Mesothelial cell of epicardium (in vitro differentiated cells): ENCODE measurements at regions not wholly inside any gene's neighbourhood (a gene's known extent, or its start where the extent isn't known, plus 50 kb on each side); places are given as distances from the start of the nearest gene placed in this dataset.

Experiments used
- DNase-seq, 2 experiments: peaks; one replicate each; pipeline ENCODE4 v3.0.0; 2021; ENCODE audit warnings: low spot score in 2 of 2; ENCODE audit not compliant: unreplicated experiment in 2 of 2
- H3K27ac Mint-ChIP-seq: 2 replicates; pipeline ENCODE4 v1.8.0; 2021; ENCODE audit warnings: mixed read lengths
- H3K27me3 Mint-ChIP-seq: 2 replicates; pipeline ENCODE4 v1.8.0; 2021; ENCODE audit warnings: low read depth, mixed read lengths
- H3K36me3 Mint-ChIP-seq: 2 replicates; pipeline ENCODE4 v1.8.0; 2021; ENCODE audit warnings: mixed read lengths
- H3K4me1 Mint-ChIP-seq: 2 replicates; pipeline ENCODE4 v1.8.0; 2021; ENCODE audit warnings: mixed read lengths
- H3K4me3 Mint-ChIP-seq: 2 replicates; pipeline ENCODE4 v1.8.0; 2021; ENCODE audit warnings: mild to moderate bottlenecking, moderate library complexity, mixed read lengths
- H3K9me3 Mint-ChIP-seq: 2 replicates; pipeline ENCODE4 v1.8.0; 2021; ENCODE audit warnings: mixed read lengths
- TF ChIP-seq, protein P1 (sequence below): fragments of 200-600 bp; sonication (generic); IDR thresholded peaks from one replicate; pipeline ENCODE4 v1.5.0; 2021; ENCODE audit warnings: antibody characterized with exemption; ENCODE audit not compliant: unreplicated experiment

- no peak overlapping the region for H3K27ac Mint-ChIP-seq
- peaks cover 7% of the 10 kb centered on the region for H3K4me1 Mint-ChIP-seq
- H3K4me3 Mint-ChIP-seq = no peak overlapping the region
- H3K27me3 Mint-ChIP-seq = no peaks in the 10 kb centered on the region
- no peaks in the 10 kb centered on the region for H3K36me3 Mint-ChIP-seq
- DNase-seq = no peak
- TF ChIP-seq, protein P1, sequence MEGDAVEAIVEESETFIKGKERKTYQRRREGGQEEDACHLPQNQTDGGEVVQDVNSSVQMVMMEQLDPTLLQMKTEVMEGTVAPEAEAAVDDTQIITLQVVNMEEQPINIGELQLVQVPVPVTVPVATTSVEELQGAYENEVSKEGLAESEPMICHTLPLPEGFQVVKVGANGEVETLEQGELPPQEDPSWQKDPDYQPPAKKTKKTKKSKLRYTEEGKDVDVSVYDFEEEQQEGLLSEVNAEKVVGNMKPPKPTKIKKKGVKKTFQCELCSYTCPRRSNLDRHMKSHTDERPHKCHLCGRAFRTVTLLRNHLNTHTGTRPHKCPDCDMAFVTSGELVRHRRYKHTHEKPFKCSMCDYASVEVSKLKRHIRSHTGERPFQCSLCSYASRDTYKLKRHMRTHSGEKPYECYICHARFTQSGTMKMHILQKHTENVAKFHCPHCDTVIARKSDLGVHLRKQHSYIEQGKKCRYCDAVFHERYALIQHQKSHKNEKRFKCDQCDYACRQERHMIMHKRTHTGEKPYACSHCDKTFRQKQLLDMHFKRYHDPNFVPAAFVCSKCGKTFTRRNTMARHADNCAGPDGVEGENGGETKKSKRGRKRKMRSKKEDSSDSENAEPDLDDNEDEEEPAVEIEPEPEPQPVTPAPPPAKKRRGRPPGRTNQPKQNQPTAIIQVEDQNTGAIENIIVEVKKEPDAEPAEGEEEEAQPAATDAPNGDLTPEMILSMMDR = no peak
- H3K9me3 Mint-ChIP-seq = peaks cover 14% of the 10 kb centered on the region
Observed at GRCh38 chr3:178174201-178174915, 361.9 kb upstream of the KCNMB2 start.

DNA sequence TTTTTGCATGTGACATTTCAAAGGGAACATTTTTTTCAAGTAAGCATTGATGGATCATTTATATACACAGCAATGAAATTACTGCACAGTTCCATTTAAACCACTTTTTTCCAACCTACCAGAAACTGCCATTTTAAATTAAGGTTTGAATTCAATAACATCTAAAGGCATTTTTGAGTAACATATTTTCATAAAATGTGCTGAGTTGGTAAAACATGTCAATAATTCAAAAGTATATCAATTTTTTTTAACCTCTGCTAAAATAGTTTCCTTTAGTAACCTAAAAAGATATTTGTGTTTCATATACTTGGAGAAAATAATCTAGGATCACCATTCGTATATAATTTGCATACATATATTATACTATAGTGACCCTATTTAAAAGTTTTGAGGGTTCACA is 355.1 kb upstream of the KCNMB2 start:
- no peaks in the 10 kb centered on the region for H3K27me3 Mint-ChIP-seq
- no peak for DNase-seq
- no peak overlapping the region for H3K27ac Mint-ChIP-seq
- peaks cover 18% of the 10 kb centered on the region for H3K4me1 Mint-ChIP-seq
- H3K36me3 Mint-ChIP-seq = no peaks in the 10 kb centered on the region
- peaks cover 18% of the 10 kb centered on the region for H3K9me3 Mint-ChIP-seq
- TF ChIP-seq, protein P1 = no peak
- no peak overlapping the region for H3K4me3 Mint-ChIP-seq

- Mint-ChIP-seq H3K4me3 (no peak overlapping the region), H3K27me3 (no peaks in the 10 kb centered on the region), H3K36me3 (no peaks in the 10 kb centered on the region), H3K27ac (no peak overlapping the region), H3K9me3 (peaks cover 18% of the 10 kb centered on the region), H3K4me1 (peaks cover 18% of the 10 kb centered on the region)
- TF ChIP-seq, protein P1 = no peak
- no peak for DNase-seq
Observed at GRCh38 chr3:178181784-178182183, 354.5 kb upstream of the KCNMB2 start.

- TF ChIP-seq, protein P1 = no peak
- H3K27me3 Mint-ChIP-seq = no peaks in the 10 kb centered on the region
- peaks cover 18% of the 10 kb centered on the region for H3K9me3 Mint-ChIP-seq
- H3K36me3 Mint-ChIP-seq = no peaks in the 10 kb centered on the region
- peak overlapping the region; percentile 61 for H3K27ac Mint-ChIP-seq
- peaks cover 18% of the 10 kb centered on the region for H3K4me1 Mint-ChIP-seq
- no peak for DNase-seq
- H3K4me3 Mint-ChIP-seq = no peak overlapping the region
Observed at GRCh38 chr3:178182337-178182779, 353.9 kb upstream of the KCNMB2 start.

DNA sequence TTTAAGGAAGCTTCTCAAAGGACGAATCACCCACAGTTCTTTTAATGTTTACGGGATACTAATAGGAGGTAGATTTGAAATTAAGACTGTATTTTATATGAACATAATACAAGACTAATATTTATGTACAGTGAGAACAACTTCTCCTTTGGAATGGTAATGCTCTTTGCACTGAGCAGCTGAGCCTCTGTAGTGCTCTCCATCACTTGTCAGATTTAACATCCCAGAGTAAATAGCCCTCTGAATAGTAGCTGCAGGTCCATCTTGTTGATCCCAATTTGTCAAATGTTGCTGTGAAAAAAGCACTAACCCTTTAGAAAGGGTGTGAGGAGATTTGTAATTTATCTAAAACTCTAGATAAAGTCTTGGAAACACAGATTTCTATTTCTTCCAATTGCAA is 351.4 kb upstream of the KCNMB2 start:
- Mint-ChIP-seq H3K27ac (no peak overlapping the region), H3K4me3 (no peak overlapping the region), H3K4me1 (peaks cover 23% of the 10 kb centered on the region), H3K36me3 (no peaks in the 10 kb centered on the region), H3K9me3 (peaks cover 11% of the 10 kb centered on the region), H3K27me3 (no peaks in the 10 kb centered on the region)
- no peak for DNase-seq
- TF ChIP-seq, protein P1 = no peak

DNA sequence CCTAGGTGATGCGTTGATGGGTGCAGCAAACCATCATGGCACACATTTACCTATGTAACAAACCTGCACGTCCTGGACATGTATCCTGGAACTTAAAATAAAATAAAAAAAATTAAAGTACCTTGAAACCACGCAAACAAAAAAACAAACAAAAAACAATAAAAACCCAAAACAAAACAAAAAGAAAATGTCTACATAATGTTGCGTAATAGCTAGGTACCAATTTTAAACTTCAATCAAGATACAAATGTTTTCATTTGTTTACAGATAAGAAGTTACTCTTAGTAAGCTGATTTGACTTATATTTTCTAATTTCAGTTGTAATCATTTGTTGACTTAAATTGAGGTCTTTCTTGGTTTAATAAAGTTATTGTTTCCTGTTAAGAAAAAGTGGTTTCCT is 349.6 kb upstream of the KCNMB2 start:
- no peak overlapping the region for H3K4me3 Mint-ChIP-seq
- no peaks in the 10 kb centered on the region for H3K36me3 Mint-ChIP-seq
- no peak overlapping the region for H3K27ac Mint-ChIP-seq
- peaks cover 13% of the 10 kb centered on the region for H3K9me3 Mint-ChIP-seq
- H3K4me1 Mint-ChIP-seq = peaks cover 19% of the 10 kb centered on the region
- no peaks in the 10 kb centered on the region for H3K27me3 Mint-ChIP-seq
- TF ChIP-seq, protein P1 = no peak
- DNase-seq = no peak
